CD14-positive monocyte (primary cell): ENCODE measurements at regions not wholly inside any gene's neighbourhood (a gene's known extent, or its start where the extent isn't known, plus 50 kb on each side); places are given as distances from the start of the nearest gene placed in this dataset.

ENCODE experiments used
- DNase-seq, 3 donors: peaks; one replicate each; pipeline ENCODE4 v3.0.0-alpha.2; 2011 to 2022
- H2AFZ ChIP-seq: 2 replicates; pipeline ENCODE4 v1.6.0; 2012; ENCODE audit warnings: mild to moderate bottlenecking, low read depth, low read length, inconsistent platforms; ENCODE audit not compliant: insufficient read depth, poor library complexity, severe bottlenecking
- H3K27ac ChIP-seq, 2 donors: 1 replicate in 1 of 2; 2 replicates in 1 of 2; pipeline ENCODE4 v1.5.1; 2012 to 2013; ENCODE audit warnings: low read length in 2 of 2, control low read depth in 1 of 2, inconsistent platforms in 1 of 2, low read depth in 1 of 2, mild to moderate bottlenecking in 1 of 2
- H3K27me3 ChIP-seq, 2 donors: one replicate each; pipeline versions ENCODE4 v1.6.0 to v1.6.1; 2011 to 2013; ENCODE audit warnings: low read length in 2 of 2; ENCODE audit not compliant: control insufficient read depth in 2 of 2, insufficient read depth in 2 of 2
- H3K36me3 ChIP-seq, 2 donors: replicated peaks in 1 of 2; 1 replicate in 1 of 2; 2 replicates in 1 of 2; pipeline versions ENCODE4 v1.5.1 to v1.6.1; 2012 to 2013; ENCODE audit warnings: low read length in 2 of 2, control low read depth in 1 of 2, inconsistent platforms in 1 of 2, mild to moderate bottlenecking in 1 of 2; ENCODE audit not compliant: insufficient read depth in 2 of 2, control insufficient read depth in 1 of 2
- H3K4me1 ChIP-seq, 2 donors: 1 replicate in 1 of 2; 2 replicates in 1 of 2; pipeline versions ENCODE4 v1.5.1 to v1.6.1; 2012 to 2013; ENCODE audit warnings: low read length in 2 of 2, control low read depth in 1 of 2, inconsistent platforms in 1 of 2, mild to moderate bottlenecking in 1 of 2, moderate library complexity in 1 of 2; ENCODE audit not compliant: insufficient read depth in 2 of 2, control insufficient read depth in 1 of 2
- H3K4me2 ChIP-seq: replicated peaks from 2 replicates; pipeline ENCODE3; 2012; ENCODE audit warnings: low read length, moderate library complexity, mild to moderate bottlenecking; ENCODE audit not compliant: poor library complexity, severe bottlenecking; ENCODE audit errors: extremely low read depth
- H3K4me3 ChIP-seq, 3 experiments: fragments of 200-600 bp in 1 of 3; sonication (generic) in 1 of 3; replicated peaks in 1 of 3; 1 replicate in 2 of 3; 2 replicates in 1 of 3; pipeline ENCODE4 v1.5.1; 2011 to 2013; ENCODE audit warnings: low read length in 3 of 3, mild to moderate bottlenecking in 3 of 3, control low read depth in 2 of 3, low read depth in 2 of 3, inconsistent platforms in 1 of 3, moderate library complexity in 1 of 3
- H3K79me2 ChIP-seq: 2 replicates; pipeline ENCODE4 v1.6.0; 2012; ENCODE audit warnings: mild to moderate bottlenecking, control low read depth, inconsistent platforms, low read length, moderate library complexity; ENCODE audit not compliant: insufficient read depth
- H3K9ac ChIP-seq: 2 replicates; pipeline ENCODE4 v1.6.0; 2017; ENCODE audit warnings: low read length, mild to moderate bottlenecking; ENCODE audit not compliant: insufficient read depth, poor library complexity, severe bottlenecking
- H3K9me3 ChIP-seq, 2 donors: replicated peaks in 1 of 2; 1 replicate in 1 of 2; 2 replicates in 1 of 2; pipeline versions ENCODE4 v1.5.1 to v1.6.1; 2012 to 2013; ENCODE audit warnings: low read length in 2 of 2, control low read depth in 1 of 2; ENCODE audit not compliant: control insufficient read depth in 1 of 2, insufficient read depth in 1 of 2
- H4K20me1 ChIP-seq: 2 replicates; pipeline ENCODE4 v1.6.0; 2012; ENCODE audit warnings: mild to moderate bottlenecking, low read length, control low read depth, moderate library complexity; ENCODE audit not compliant: insufficient read depth
- H3K27ac Mint-ChIP-seq, 7 donors: one replicate each; pipeline ENCODE4 v1.8.0; 2020; ENCODE audit warnings: mild to moderate bottlenecking in 7 of 7, mixed read lengths in 7 of 7, moderate library complexity in 6 of 7, inconsistent platforms in 2 of 7
- H3K27me3 Mint-ChIP-seq, 3 donors: one replicate each; pipeline ENCODE4 v1.8.0; 2021 to 2022; ENCODE audit warnings: low read depth in 3 of 3, mild to moderate bottlenecking in 3 of 3, mixed read lengths in 3 of 3, moderate library complexity in 3 of 3, inconsistent platforms in 1 of 3
- H3K36me3 Mint-ChIP-seq, 2 donors: one replicate each; pipeline ENCODE4 v1.8.0; 2020; ENCODE audit warnings: mixed read lengths in 2 of 2, inconsistent platforms in 1 of 2, mild to moderate bottlenecking in 1 of 2
- H3K4me1 Mint-ChIP-seq: one replicate; pipeline ENCODE4 v1.8.0; 2020; ENCODE audit warnings: mild to moderate bottlenecking, mixed read lengths
- H3K4me3 Mint-ChIP-seq, 2 donors: one replicate each; pipeline ENCODE4 v1.8.0; 2020; ENCODE audit warnings: mild to moderate bottlenecking in 2 of 2, mixed read lengths in 2 of 2, moderate library complexity in 1 of 2
- H3K9me3 Mint-ChIP-seq, 7 donors: one replicate each; pipeline ENCODE4 v1.8.0; 2020 to 2022; ENCODE audit warnings: mixed read lengths in 7 of 7, mild to moderate bottlenecking in 6 of 7, moderate library complexity in 6 of 7, inconsistent platforms in 2 of 7
- CTCF ChIP-seq: fragments of 200-600 bp; IDR thresholded peaks from one replicate; pipeline ENCODE4 v1.8.0; 2022; ENCODE audit warnings: antibody characterized with exemption, mild to moderate bottlenecking
- WGBS: methylation state at CpG from one replicate; pipeline ENCODE4 v1.1.5; 2013; ENCODE audit warnings: missing lambda C conversion rate; ENCODE audit not compliant: insufficient coverage; 5-methylcytosine and 5-hydroxymethylcytosine counted together
- intact Hi-C, 2 donors: fragments of 100-400 bp; cut with micrococcal nuclease; formaldehyde crosslinking; loops; one replicate each; pipeline versions ENCODE4 v1.15.0 to v1.15.1; 2023

GRCh38 chr16:6363396-6363795 lies 969.2 kb upstream of the RBFOX1 start:
- intact Hi-C loops: no loop called here
- no peak overlapping the region for H3K27ac ChIP-seq
- H4K20me1 ChIP-seq: no peaks in the 10 kb centered on the region
- no peaks in the 10 kb centered on the region for H3K27me3 ChIP-seq
- 90% methylated on average over 10 of the region's 11 CpGs for WGBS
- H3K36me3 ChIP-seq: no peaks in the 10 kb centered on the region
- Mint-ChIP-seq H3K4me3 (no peak overlapping the region), H3K9me3 (peaks cover 0 to 6% (median 5%) of the 10 kb centered on the region in 7 donors), H3K27me3 (peaks cover 0 to 7% (median 0%) of the 10 kb centered on the region in 3 donors), H3K27ac (no peak overlapping the region), H3K4me1 (no peaks in the 10 kb centered on the region), H3K36me3 (no peaks in the 10 kb centered on the region)
- no peaks in the 10 kb centered on the region for H3K4me1 ChIP-seq
- no peak overlapping the region for H3K9ac ChIP-seq
- no peak overlapping the region for H3K4me3 ChIP-seq
- H3K4me2 ChIP-seq: no peak overlapping the region
- H3K79me2 ChIP-seq: no peaks in the 10 kb centered on the region
- no peaks in the 10 kb centered on the region for H3K9me3 ChIP-seq
- TF ChIP-seq CTCF: no peak
- no peak for DNase-seq
- H2AFZ ChIP-seq: no peak overlapping the region

GRCh38 chr16:6362321-6362720 lies 970.3 kb upstream of the RBFOX1 start:
- no peak overlapping the region for H2AFZ ChIP-seq
- no peak overlapping the region for H3K9ac ChIP-seq
- H3K79me2 ChIP-seq: no peaks in the 10 kb centered on the region
- no peaks in the 10 kb centered on the region for H3K36me3 ChIP-seq
- no peak for DNase-seq
- H3K4me3 Mint-ChIP-seq: no peak overlapping the region
- no peaks in the 10 kb centered on the region for H3K27me3 ChIP-seq
- H4K20me1 ChIP-seq: no peaks in the 10 kb centered on the region
- H3K4me2 ChIP-seq: no peak overlapping the region
- WGBS: 83% methylated on average over 3 of the region's 5 CpGs
- intact Hi-C loops: no loop called here
- no peaks in the 10 kb centered on the region for H3K36me3 Mint-ChIP-seq
- H3K4me3 ChIP-seq: no peak overlapping the region
- no peaks in the 10 kb centered on the region for H3K9me3 ChIP-seq
- H3K27ac Mint-ChIP-seq: no peak overlapping the region
- H3K27ac ChIP-seq: no peak overlapping the region
- no peaks in the 10 kb centered on the region for H3K4me1 ChIP-seq
- no peaks in the 10 kb centered on the region for H3K4me1 Mint-ChIP-seq
- H3K9me3 Mint-ChIP-seq: peaks cover 0 to 8% (median 5%) of the 10 kb centered on the region in 7 donors
- no peak for TF ChIP-seq CTCF
- H3K27me3 Mint-ChIP-seq: peaks cover 0 to 7% (median 0%) of the 10 kb centered on the region in 3 donors
